NCI-H1092 treated with DMSO at 0.1 percent for 48 hours (cell line): ENCODE measurements at regions not wholly inside any gene's neighbourhood (a gene's known extent, or its start where the extent isn't known, plus 50 kb on each side); places are given as distances from the start of the nearest gene placed in this dataset.

ENCODE experiments used
- DNase-seq: peaks from one replicate; lab custom pipeline; 2025; lab: John Stamatoyannopoulos, UW

- DNase-seq, result no peak
These were observed 316.5 kb downstream of the CDH26 start for GRCh38 chr20:60274717-60275116.

DNA sequence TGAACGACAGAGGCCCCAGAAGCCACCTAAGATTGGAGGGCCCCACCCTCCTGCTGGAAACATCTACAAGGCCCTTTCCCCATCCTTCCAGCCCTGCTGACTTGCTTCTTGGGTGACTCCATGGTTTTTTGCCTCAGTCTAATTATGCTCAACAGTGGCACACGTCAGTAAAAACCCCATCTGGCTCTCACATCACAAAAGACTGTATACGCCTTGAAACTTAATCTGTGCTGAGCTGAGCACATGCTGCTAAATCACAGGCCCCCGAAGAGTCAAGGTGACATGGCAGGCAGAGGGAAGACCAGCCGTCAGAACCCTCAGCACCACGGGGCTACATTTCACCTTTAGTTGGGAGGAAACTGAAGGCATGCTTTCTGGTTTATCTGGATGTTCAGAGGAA, 323.1 kb downstream of the CDH26 start:
- no peak for DNase-seq

DNA sequence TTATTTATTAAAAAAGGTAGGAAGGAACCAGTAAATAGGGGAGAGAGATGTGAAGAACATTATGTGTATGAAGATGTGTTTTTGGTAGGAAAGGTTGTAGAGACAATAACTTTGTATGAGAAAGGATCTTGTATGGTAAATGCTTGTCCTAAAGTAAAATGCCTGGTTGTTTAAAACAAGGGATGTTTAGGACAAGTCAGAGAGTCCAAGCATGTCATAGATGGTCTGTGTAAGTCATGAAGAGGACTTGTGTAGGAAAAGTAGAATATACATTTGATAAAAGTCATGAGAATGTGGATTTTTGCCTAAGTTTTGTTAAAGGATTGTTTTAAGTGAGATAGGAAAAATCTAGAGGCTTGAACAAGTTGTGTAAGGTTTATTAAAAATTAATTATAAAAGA, 325.1 kb downstream of the CDH26 start:
- no peak for DNase-seq

- DNase-seq, result no peak
These were observed 328.5 kb downstream of the CDH26 start for GRCh38 chr20:60286764-60287163.

- no peak for DNase-seq
These were observed 330.7 kb downstream of the CDH26 start for GRCh38 chr20:60288945-60289344.

DNA sequence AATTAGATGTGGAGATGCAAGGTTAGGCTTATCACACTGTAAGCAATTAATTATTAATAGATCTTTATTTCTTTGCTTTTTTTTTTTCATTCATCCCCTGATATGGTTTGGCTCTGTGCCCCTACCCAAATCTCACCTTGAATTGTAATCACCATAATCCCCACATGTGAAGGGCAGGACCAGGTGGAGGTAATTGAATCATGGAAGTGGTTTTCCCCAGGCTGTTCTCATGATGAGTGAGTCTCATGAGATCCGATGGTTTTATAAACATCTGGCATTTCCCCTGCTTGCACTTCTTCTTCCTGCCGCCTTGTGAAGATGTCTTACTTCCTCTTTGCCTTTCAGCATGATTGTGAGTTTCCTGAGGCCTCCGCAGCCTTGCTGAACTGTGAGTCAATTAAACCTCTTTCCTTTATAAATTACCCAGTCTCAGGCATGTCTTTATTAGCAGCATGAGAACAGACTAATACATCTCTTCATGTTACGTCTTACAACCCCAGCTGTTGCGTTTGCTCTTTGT, 333.8 kb downstream of the CDH26 start:
- no peak for DNase-seq

GRCh38 chr20:60294632-60295031, 336.4 kb downstream of the CDH26 start:
- no peak for DNase-seq

DNA sequence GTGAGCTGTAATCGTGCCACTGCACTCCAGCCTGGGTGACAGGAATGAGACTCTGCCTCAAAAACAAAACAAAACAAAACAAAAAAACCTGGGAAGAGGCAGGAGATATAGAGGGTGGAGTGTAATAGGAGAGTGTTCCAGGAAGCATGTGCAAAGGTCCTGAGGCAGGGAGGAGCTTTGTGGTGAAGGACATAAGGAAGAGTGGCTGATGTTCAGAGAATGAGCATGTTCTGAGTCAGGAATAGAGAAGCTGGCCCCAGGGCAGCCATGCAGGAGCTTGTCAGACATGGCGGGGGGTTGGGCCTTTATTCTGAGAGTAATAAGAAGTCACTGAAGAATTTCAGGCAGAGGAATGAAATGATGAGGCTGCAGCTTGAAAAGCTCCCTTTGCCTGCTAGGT, 337.0 kb downstream of the CDH26 start:
- no peak for DNase-seq

DNA sequence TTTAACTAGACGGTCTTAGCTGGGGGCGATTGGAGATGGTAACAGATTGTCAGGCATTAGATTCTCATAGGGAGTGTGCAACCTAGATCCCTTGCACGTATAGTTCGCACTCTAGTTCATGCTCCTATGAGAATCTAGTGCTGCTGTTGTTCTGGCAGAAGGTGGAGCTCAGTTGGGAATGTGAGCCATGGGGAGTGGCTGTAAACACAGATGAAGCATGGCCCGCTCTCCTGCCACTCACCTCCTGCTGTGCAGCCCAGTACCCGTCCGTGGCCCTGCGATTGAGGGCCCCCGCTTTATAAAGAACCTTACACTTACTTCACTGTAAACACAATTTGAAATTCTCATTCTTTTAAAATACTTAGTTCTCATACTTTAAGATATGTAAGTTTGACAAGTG, 339.4 kb downstream of the CDH26 start:
- DNase-seq, result no peak

GRCh38 chr20:60298647-60299046, 340.4 kb downstream of the CDH26 start:
- DNase-seq, result no peak

GRCh38 chr20:60299951-60300350, 341.7 kb downstream of the CDH26 start:
- no peak for DNase-seq

DNA sequence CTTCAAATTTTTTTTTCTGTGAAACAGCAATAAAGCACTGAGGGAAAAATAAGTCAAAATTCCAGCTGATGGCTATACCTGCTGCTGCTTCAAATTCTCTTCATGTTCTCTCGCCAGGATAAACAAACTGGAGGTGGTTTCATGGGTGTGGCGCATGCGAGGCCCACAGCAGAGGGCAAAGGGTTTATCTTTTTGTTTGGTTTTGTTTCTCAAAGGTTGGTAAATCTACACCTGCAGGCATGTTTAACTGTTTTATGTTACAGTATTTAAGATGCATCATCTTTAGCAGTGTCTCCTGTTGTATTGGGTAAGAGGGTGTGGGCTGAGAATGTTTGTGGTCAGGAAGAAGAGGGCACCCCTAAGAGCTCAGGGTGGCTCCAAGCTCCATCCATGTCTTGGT, 342.2 kb downstream of the CDH26 start:
- DNase-seq, result no peak

DNA sequence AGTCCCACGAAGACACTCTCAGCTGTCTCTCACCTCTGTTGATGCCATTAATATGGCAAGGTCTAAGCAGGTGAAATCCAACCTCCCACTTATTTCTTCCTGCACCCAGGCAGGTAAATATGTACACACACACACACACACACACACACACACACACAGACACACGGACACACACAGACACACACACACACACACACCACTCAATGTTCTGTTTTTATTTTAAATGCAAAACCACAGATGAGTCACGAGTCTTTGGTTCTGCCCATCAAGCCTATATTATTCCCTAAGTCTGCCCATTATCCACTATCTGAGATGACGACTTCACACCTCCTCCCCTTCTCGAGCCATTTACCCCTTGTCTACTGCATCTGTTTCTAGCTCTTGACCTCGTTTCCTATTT, 344.7 kb downstream of the CDH26 start:
- no peak for DNase-seq

DNA sequence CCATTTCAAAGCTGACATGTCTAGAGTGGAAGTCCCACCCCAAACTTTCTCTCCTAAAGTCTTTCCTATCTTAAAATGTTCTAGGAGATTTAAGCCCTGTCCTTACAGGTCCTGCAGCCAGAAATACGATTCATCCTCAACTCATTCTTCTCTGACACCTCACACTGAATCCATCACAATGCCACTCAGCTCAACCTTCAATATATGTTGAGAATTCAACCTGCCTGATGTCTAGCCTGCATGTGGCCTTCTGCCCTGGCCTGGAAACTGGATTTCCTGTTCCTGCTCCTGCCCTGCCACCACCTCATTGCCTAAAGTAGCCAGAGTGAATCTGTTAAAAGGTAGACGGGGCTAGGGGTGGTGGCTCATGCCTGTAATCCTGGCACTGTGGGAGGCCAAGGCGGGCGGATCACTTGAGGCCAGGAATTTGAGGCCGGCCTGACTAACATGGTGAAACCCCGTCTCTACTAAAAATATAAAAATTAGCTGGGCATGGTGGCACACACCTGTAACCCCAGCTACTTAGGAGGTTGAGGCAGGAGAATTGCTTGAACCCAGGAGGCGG, 345.9 kb downstream of the CDH26 start:
- no peak for DNase-seq

DNA sequence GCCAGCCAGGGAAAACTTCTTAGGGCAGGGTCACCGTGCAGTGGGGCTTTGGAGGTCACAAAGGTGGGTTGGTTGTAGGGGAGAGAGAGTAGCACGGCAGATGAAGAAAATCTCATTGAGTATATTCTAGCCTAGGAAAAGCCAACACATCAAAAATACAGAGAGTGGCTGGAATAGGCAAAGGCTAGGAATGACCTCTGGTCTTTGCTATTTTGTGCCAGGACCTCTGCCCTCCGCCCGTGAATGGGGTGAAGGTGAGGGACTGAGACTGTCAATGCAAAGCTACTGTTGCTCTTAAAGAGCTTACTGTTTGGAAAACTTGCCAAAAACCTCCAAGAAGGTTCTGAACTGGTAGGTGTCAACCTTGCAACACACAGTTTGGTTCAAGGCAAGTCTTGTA, 346.7 kb downstream of the CDH26 start:
- DNase-seq, result no peak

DNA sequence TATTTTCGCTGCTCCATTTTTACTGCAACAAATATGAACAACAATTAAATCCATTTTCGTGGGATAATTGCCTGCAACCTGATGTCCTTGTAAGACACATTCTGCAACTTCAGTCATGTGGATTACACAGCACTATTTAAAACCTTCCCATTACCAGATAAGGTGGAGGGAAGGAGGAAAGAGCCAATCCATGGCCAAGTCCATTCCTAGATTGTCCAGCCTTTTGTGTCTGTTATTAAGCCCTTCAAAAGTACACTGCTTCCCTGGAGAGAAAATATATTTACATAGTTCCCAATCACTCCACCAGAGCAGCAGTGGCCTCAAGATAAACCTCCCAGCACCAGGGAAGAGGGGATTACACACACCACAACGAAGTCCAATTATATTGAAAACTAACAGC, 347.9 kb downstream of the CDH26 start:
- no peak for DNase-seq

GRCh38 chr20:60306551-60306950, 348.3 kb downstream of the CDH26 start:
- DNase-seq, result no peak

GRCh38 chr20:60310560-60311349, 352.5 kb downstream of the CDH26 start:
- no peak for DNase-seq

DNA sequence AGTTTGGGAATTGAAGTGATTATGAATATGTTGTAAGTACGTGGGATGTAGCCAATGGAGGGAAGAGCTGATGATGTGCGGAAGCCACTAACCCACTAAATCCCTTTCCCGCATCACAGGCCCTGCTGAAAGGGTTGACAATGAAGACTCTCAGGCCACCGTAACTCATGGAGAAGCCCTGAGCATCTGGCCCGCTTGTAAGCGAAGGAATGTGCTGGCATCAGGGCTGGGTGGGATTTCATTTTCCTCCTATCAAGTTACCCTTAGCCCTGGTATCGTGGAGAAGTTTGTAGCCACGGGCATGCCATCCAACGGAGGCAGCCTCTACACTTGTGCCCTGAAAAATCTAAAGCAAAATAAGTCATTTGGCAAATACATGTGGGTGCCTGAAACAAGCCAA, 355.0 kb downstream of the CDH26 start:
- DNase-seq, result no peak

GRCh38 chr20:60313614-60314013, 355.4 kb downstream of the CDH26 start:
- no peak for DNase-seq

GRCh38 chr20:60314727-60315126, 356.5 kb downstream of the CDH26 start:
- DNase-seq, result no peak

DNA sequence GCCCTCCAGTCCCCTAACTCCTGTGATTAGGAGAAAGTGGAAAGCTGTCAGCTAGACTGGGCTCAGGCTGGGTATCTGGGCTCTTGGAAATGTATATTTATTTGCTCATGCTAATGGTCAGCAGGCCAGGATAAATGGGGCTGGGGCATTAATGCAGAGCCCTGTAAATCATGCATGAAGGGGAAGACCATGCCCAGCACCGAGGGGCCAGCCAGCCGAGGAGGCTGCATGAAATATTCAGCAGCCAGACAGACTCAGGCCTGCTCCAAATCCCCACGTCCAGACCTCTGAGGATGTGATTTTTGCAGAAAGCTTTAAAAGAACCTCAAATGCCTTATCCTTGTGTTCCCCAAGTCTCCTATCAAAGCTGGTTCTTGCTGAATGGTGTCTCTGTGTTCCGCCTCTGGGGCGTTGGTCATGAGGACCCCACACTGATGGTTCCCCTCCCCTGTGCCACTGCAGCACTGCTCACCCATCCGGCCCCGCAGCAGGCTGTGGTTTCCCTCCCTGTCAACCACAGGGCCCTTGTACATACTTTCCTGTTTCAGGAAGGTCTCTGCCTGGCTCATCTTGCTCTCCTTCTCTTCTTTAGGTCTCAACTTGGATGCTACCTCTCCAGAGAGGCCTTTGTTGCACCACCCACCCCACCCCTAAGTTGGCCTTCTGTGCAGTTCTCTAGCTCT, 358.4 kb downstream of the CDH26 start:
- no peak for DNase-seq

GRCh38 chr20:60317401-60317800, 359.2 kb downstream of the CDH26 start:
- no peak for DNase-seq
